HuH-7 (cell line): ENCODE measurements at regions not wholly inside any gene's neighbourhood (a gene's known extent, or its start where the extent isn't known, plus 50 kb on each side); places are given as distances from the start of the nearest gene placed in this dataset.

Source experiments
- DNase-seq: peaks from one replicate; pipeline ENCODE4 v3.0.0; 2011; ENCODE audit warnings: low spot score

- DNase-seq = no peak
These were observed 172.3 kb downstream of the ICOS start for GRCh38 chr2:204108781-204109295.

GRCh38 chr2:204109681-204110080 lies 173.1 kb downstream of the ICOS start:
- no peak for DNase-seq

- no peak for DNase-seq
These were observed 173.8 kb downstream of the ICOS start for GRCh38 chr2:204110338-204110741.

GRCh38 chr2:204110751-204111516 lies 174.4 kb downstream of the ICOS start:
- no peak for DNase-seq

GRCh38 chr2:204112084-204112770 lies 175.7 kb downstream of the ICOS start:
- no peak for DNase-seq

- DNase-seq = peak; percentile 19
These were observed 178.0 kb downstream of the ICOS start for GRCh38 chr2:204114295-204115136.

GRCh38 chr2:204115137-204116056 lies 178.8 kb downstream of the ICOS start:
- DNase-seq = no peak

- no peak for DNase-seq
These were observed 179.7 kb downstream of the ICOS start for GRCh38 chr2:204116159-204116792.

GRCh38 chr2:204122425-204122824 lies 185.9 kb downstream of the ICOS start:
- no peak for DNase-seq

- no peak for DNase-seq
These were observed 187.7 kb downstream of the ICOS start for GRCh38 chr2:204124140-204124750.

GRCh38 chr2:204126705-204127104 lies 190.1 kb downstream of the ICOS start:
- no peak for DNase-seq

GRCh38 chr2:204127238-204127637 lies 190.7 kb downstream of the ICOS start:
- DNase-seq = no peak

GRCh38 chr2:204129591-204130294 lies 193.2 kb downstream of the ICOS start:
- no peak for DNase-seq

GRCh38 chr2:204131621-204132020 lies 195.1 kb downstream of the ICOS start:
- DNase-seq = no peak

GRCh38 chr2:204133476-204133875 lies 196.9 kb downstream of the ICOS start:
- no peak for DNase-seq

- no peak for DNase-seq
These were observed 197.9 kb downstream of the ICOS start for GRCh38 chr2:204134421-204134820.

GRCh38 chr2:204135752-204136151 lies 199.2 kb downstream of the ICOS start:
- no peak for DNase-seq

GRCh38 chr2:204138206-204138605 lies 201.6 kb downstream of the ICOS start:
- no peak for DNase-seq

GRCh38 chr2:204140246-204140645 lies 203.7 kb downstream of the ICOS start:
- DNase-seq = no peak
